ENCODE measurements at regions not wholly inside any gene's neighbourhood (a gene's known extent, or its start where the extent isn't known, plus 50 kb on each side); places are given as distances from the start of the nearest gene placed in this dataset.
"Not testable (repeated sequence)": the region's sequence is repeated elsewhere in the genome, so short reads cannot be mapped to it uniquely, and the experiment has no call there.

- TF ChIP-seq, protein P1, sequence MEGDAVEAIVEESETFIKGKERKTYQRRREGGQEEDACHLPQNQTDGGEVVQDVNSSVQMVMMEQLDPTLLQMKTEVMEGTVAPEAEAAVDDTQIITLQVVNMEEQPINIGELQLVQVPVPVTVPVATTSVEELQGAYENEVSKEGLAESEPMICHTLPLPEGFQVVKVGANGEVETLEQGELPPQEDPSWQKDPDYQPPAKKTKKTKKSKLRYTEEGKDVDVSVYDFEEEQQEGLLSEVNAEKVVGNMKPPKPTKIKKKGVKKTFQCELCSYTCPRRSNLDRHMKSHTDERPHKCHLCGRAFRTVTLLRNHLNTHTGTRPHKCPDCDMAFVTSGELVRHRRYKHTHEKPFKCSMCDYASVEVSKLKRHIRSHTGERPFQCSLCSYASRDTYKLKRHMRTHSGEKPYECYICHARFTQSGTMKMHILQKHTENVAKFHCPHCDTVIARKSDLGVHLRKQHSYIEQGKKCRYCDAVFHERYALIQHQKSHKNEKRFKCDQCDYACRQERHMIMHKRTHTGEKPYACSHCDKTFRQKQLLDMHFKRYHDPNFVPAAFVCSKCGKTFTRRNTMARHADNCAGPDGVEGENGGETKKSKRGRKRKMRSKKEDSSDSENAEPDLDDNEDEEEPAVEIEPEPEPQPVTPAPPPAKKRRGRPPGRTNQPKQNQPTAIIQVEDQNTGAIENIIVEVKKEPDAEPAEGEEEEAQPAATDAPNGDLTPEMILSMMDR (conservative IDR thresholded peaks at IDR 0.05) = not testable (repeated sequence)
- TF ChIP-seq EZH2 (IDR thresholded peaks at IDR 0.05; ENCODE audit: low read depth) = not testable (repeated sequence)
These were observed 141.2 kb upstream of the MAGI2 start for GRCh38 chr7:79594671-79595070.
